Activated naive CD4-positive, alpha-beta T cell (primary cell): ENCODE measurements at regions not wholly inside any gene's neighbourhood (a gene's known extent, or its start where the extent isn't known, plus 50 kb on each side); places are given as distances from the start of the nearest gene placed in this dataset.

Source experiments
- DNase-seq, 4 experiments: peaks; one replicate each; lab custom pipeline; 2025; lab: John Stamatoyannopoulos, UW

- DNase-seq: no peak
Measured at GRCh38 chr6:163985710-163986109, 571.2 kb downstream of the QKI start.

GRCh38 chr6:163985040-163985439 is 570.5 kb downstream of the QKI start:
- no peak for DNase-seq

- DNase-seq: no peak
Measured at GRCh38 chr6:163984124-163984936, 569.8 kb downstream of the QKI start.

- no peak for DNase-seq
Measured at GRCh38 chr6:163983679-163984078, 569.2 kb downstream of the QKI start.

- DNase-seq: no peak
Measured at GRCh38 chr6:163974322-163974721, 559.8 kb downstream of the QKI start.

GRCh38 chr6:163971841-163972838 is 557.6 kb downstream of the QKI start:
- no peak for DNase-seq

- DNase-seq: no peak
Measured at GRCh38 chr6:163970846-163971564, 556.5 kb downstream of the QKI start.

GRCh38 chr6:163965426-163966348 is 551.2 kb downstream of the QKI start:
- no peak for DNase-seq

- DNase-seq: no peak
Measured at GRCh38 chr6:163964789-163965188, 550.3 kb downstream of the QKI start.

- no peak for DNase-seq
Measured at GRCh38 chr6:163963205-163964120, 548.9 kb downstream of the QKI start.

GRCh38 chr6:163962627-163963117 is 548.2 kb downstream of the QKI start:
- no peak for DNase-seq

- no peak for DNase-seq
Measured at GRCh38 chr6:163960128-163960527, 545.6 kb downstream of the QKI start.

GRCh38 chr6:163958646-163959045 is 544.1 kb downstream of the QKI start:
- no peak for DNase-seq

- DNase-seq: peak in 2 of 4 experiments; percentile 13 to 34
Measured at GRCh38 chr6:163956571-163957407, 542.3 kb downstream of the QKI start.

GRCh38 chr6:163955756-163956155 is 541.2 kb downstream of the QKI start:
- no peak for DNase-seq

- DNase-seq: no peak
Measured at GRCh38 chr6:163955096-163955495, 540.6 kb downstream of the QKI start.

GRCh38 chr6:163954088-163954775 is 539.7 kb downstream of the QKI start:
- no peak for DNase-seq

- DNase-seq: no peak
Measured at GRCh38 chr6:163952005-163952404, 537.5 kb downstream of the QKI start.
